Right hindlimb (tissue), 1 donor: ENCODE measurements at regions not wholly inside any gene's neighbourhood (a gene's known extent, or its start where the extent isn't known, plus 50 kb on each side); places are given as distances from the start of the nearest gene placed in this dataset.
A peak's percentile ranks its signal among the peaks of the same experiment; 100 is the strongest.

Source experiments
- DNase-seq: peaks from one replicate; pipeline ENCODE4 v3.0.0-alpha.2; 2018

GRCh38 chr6:19643713-19644112, 193.5 kb upstream of the ID4 start:
- no peak for DNase-seq

DNA sequence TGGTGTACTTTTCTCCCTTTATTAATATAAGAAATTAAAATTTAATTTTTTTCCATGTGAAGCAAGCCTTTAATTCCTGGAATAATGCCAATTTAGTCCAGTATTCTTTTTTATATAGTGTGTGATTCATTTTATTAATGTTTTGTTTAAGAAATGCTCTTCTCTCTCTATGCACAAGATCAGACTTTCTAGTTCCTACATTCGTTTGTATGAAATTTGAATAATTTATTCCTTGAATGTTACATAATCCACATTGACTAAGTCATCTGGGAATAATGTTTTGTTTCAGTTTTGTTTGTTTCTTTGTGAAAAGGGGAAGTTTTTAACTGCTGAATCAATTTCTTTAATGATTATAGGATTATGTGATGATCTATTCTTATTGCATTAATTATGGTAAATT, 181.4 kb upstream of the ID4 start:
- no peak for DNase-seq

DNA sequence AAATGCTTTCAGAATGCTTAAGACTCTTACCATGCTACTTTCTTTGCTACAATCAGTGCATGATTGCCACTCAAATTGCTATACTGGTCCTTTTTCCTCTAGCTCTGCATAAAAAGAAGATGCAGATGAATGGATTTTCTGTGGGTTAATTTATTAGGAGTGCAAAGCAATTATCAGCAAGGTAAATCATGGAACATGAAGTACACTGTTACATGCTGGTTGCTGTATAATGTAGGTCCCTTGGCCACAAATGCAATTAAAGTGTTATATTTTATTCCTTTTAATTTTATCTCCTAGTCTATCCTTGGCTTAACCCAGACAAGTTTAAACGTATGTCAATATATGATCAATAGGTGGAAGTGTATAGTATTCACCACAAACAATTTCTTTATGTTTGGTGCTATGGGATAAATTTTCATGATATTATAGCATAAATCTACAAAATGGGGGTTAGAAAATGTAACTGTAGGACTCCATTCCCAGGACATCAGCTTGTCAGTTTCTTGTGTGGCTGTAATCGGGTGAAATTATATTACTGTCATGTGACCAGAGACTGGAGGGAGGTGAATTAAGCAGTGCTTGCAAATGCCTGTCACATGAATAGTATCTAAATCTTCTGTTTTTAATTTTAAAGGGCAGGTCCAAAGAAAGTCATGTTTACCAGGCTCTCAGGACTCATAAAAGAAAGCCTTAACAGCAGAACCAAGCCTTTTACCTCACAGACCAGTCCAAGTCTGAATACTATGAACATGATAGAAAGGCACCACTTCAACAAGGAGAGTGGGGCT, 176.9 kb upstream of the ID4 start:
- DNase-seq, result no peak

- no peak for DNase-seq
Observed at GRCh38 chr6:19662911-19663310, 174.3 kb upstream of the ID4 start.

GRCh38 chr6:19663479-19663878, 173.7 kb upstream of the ID4 start:
- DNase-seq, result no peak

GRCh38 chr6:19664050-19664449, 173.1 kb upstream of the ID4 start:
- DNase-seq, result no peak

GRCh38 chr6:19664878-19665612, 172.1 kb upstream of the ID4 start:
- DNase-seq, result no peak

GRCh38 chr6:19665613-19665909, 171.6 kb upstream of the ID4 start:
- DNase-seq, result no peak

GRCh38 chr6:19668710-19669109, 168.5 kb upstream of the ID4 start:
- DNase-seq, result no peak

GRCh38 chr6:19669206-19669605, 168.0 kb upstream of the ID4 start:
- DNase-seq, result no peak

- no peak for DNase-seq
Observed at GRCh38 chr6:19682859-19683258, 154.3 kb upstream of the ID4 start.

GRCh38 chr6:19690325-19691075, 146.7 kb upstream of the ID4 start:
- no peak for DNase-seq

DNA sequence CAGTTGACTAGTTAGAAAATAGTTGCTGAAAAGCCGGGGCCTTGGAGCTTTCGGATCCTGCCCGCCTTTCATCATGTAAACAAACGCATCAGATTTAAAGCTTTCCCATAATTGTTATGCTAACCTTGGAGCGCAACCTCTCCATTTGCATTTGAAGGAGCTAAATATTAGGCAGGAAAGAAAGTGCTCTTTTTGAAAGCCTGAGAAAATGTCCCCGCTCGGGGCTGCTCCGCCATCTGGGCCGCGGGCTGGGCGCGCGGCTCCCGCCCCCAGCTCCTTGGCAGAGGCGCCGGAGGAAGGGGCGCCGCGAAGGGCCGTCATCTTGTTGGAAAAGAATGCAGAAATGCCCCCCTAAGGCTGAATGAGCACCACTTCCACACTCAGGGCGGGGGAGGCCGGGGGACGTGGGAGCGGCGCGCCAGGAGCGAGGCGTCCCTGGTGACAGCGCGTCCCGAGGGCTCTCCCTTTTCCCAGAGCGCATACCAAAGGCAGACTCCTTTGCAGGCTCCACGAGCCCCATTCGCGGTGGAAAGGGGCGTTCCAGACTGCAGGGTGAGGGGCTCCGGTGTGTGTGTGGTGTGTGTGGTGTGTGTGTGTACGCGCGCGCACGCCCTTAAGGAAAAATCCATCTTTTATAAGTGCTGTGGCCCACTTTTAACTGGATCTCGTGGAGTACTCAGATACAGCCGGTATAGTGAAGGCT, 145.6 kb upstream of the ID4 start:
- peak; percentile 36 for DNase-seq

- DNase-seq, result no peak
Observed at GRCh38 chr6:19692506-19693298, 144.5 kb upstream of the ID4 start.

DNA sequence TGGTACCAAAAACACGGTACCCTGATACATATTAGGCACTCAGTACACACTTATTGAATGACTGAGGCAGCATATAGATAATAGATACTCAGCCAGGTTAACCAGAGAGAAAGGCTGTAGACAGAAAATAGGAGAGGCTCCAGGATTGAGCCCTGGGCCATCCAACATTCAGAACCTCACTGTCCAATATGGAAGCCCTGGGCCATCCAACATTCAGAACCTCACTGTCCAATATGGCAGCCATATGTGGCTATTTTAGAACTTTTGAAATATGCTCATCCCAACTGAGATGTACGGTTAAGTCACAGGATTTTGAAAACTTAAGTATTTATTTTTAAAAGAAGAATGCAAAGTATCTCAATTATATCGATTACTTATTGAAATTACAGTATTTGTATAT, 142.5 kb upstream of the ID4 start:
- no peak for DNase-seq

- DNase-seq, result no peak
Observed at GRCh38 chr6:19697744-19698290, 139.4 kb upstream of the ID4 start.

- no peak for DNase-seq
Observed at GRCh38 chr6:19699932-19700331, 137.2 kb upstream of the ID4 start.

DNA sequence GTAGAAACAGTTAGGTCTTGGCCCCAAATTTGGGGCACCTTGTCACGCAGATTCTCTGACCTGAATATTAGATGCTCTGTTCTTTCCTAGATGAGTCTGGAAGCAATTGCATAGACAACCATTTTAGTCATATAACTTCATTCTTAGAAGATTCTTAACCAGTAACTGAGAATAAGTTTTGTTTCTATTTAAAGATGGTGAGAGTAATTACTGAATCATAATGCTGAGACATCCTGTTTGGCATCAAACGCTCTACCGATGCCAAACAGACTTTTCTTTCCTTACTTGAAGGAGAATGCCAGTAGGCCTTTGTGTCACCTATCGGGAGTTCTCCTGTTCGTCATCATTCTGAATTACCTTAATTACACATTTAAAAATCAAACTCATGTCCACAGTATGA, 131.6 kb upstream of the ID4 start:
- no peak for DNase-seq

DNA sequence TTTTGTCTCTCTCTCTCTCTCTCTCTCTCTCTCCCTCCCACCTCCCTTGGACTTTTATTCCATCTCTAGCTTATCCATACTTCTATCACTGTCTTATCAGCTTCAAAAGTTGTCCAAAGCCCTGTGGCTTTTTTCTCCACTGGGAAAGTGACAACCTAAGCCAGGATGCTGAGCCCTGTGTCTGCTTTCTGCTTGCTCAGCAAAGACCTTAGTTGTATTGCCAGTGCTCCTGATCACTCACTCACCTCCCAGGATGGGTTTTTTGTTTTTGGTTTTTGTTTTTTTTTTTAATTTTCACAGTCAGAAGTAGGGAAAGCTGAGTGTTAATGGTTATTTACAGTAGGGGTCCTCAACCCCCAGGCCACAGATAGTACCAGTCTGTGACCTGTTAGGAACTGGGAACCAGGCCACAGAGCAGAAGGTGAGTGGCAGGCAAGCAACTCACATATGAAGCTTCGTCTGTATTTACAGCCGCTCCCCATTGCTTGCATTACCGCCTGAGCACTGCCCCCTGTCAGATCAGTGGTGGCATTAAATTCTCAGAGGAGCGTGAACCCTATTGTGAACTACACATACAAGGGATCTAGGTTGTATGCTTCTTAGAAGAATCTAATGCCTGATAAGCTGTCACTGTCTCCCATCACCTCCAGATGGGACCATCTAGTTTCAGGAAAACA, 125.0 kb upstream of the ID4 start:
- DNase-seq, result no peak

DNA sequence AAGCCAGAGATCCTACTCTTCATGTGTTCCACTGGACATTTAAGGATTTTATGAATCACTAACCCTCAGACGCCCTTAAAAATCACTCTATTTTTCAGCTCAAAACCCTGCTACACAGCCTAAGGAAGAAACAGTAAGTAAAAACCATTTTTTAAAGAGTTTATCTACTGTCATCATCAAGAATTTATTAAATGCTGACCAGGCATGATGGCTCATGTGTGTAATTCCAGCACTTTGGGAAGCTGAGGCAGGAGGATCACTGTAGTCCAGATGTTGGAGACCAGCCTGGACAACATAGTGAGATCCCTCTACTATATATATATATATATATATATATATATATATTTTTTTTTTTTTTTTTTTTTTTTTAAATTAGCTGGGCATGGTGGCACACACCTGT, 124.2 kb upstream of the ID4 start:
- no peak for DNase-seq

DNA sequence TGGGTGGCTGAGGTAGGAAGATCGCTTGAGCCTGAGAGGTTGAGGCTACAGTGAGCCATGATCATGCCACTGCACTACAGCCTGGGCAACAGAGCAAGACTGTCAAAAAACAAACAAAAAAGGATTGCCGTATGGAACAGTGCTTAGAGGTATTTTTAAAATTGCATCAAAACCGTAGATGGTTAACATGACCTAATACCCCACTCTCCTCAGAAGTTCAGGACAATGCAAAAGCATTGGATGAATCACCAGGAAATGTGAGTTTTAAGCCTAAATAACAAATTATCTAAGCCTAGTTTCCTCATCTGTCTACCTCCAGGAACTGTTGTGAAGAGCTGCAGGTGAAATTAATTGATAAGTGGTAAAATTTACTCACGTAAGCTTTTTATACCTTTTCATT, 123.8 kb upstream of the ID4 start:
- DNase-seq, result no peak

DNA sequence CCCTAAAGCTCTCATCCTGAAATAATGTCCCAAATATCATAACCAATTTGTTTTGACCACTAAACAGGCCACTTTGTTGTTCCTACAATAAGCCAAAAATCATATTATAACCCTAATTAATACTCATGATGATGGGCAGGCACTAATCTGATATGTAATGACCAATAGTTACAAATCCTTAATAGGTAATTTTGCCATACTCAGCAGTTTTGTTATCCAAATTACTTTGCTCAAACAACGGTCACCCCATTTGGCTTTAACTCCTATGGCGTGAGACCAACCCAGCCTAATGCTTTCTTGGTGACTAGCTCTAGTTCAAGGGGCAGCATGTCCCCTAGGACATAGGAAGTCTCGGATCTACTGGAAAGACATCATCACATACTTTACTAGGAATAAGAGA, 123.2 kb upstream of the ID4 start:
- DNase-seq, result no peak
